Hepatocyte (in vitro differentiated cells): ENCODE measurements at regions not wholly inside any gene's neighbourhood (a gene's known extent, or its start where the extent isn't known, plus 50 kb on each side); places are given as distances from the start of the nearest gene placed in this dataset.

Experiments
- CTCF ChIP-seq: fragments of 200-600 bp; sonication (generic); IDR thresholded peaks from 2 replicates; pipeline ENCODE4 v1.5.1; 2016; ENCODE audit warnings: antibody characterized with exemption, mild to moderate bottlenecking; ENCODE audit not compliant: poor library complexity
- EZH2 ChIP-seq: fragments of 200-600 bp; sonication (generic); IDR thresholded peaks from 2 replicates; pipeline ENCODE4 v1.6.1; 2016; ENCODE audit warnings: antibody characterized with exemption, mild to moderate bottlenecking, borderline replicate concordance
- EZH2phosphoT487 ChIP-seq: fragments of 200-600 bp; sonication (generic); IDR thresholded peaks from one replicate; pipeline ENCODE4 v1.6.1; 2018; ENCODE audit warnings: antibody characterized with exemption, mild to moderate bottlenecking, low read depth, moderate library complexity; ENCODE audit not compliant: unreplicated experiment, severe bottlenecking

DNA sequence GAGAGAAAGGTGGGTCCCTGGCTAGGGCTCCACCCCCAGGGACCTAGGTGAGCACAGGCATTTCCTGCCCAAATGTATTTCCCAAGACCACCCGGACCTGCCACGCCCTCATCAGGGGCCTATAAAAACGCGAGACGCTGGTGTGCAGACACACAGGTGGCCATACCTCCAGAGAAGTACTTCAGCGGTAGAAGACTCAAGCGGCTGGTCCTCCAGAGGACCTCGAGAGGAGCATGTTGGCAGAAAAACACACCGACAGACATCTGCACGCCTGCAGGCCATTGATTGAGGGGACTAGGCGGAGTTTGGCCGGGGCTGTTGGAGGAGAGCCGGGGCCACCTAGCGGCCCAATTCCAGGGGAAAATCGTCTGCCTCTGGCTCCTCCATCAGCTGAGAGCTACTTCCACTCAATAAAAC is 695.8 kb upstream of the MMS22L start:
- TF ChIP-seq CTCF (no peak), EZH2phosphoT487 (no peak), EZH2 (no peak)
